Brain pericyte (primary cell): ENCODE measurements at regions not wholly inside any gene's neighbourhood (a gene's known extent, or its start where the extent isn't known, plus 50 kb on each side); places are given as distances from the start of the nearest gene placed in this dataset.
A peak's percentile ranks its signal among the peaks of the same experiment; 100 is the strongest.

Experiments used
- DNase-seq: peaks from one replicate; pipeline ENCODE4 v3.0.0-alpha.2; 2012; ENCODE audit warnings: low read depth, low spot score

- DNase-seq = no peak
Observed at GRCh38 chr15:39471785-39472574, 108.9 kb upstream of the THBS1 start.

DNA sequence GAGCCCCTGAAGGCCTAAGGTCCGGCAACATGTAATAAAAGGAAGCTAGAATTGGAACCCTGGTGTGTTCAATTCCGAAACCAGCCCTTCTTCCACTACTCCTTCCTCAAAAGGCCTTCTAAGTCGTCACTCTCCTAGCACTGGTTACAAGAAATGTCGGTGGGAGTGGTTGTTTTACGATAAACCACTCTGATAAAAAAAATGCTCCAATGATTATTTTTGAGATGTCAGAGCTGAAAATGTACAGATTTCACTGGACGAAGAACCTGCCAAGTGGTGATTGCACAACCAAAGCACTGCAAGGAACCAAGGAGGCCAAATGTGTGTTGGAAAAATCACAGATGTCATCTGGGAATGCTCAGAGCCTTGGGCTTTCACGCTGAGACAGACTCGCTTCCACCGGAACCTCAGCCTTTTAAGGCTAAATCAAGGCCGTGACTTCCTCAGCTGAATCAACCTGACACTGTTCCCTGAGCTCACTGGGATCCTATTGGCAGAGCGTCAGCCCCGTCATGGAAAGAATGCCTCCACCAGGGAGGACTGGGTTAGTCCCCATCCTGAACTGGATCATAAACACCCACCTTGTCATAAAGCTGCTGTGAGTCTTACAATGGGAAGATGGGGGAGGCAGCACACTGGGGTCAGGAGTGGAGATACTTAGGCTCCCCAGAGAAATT lies 108.1 kb upstream of the THBS1 start:
- DNase-seq = peak; percentile 66

- DNase-seq = no peak
Observed at GRCh38 chr15:39473298-39473947, 107.5 kb upstream of the THBS1 start.

DNA sequence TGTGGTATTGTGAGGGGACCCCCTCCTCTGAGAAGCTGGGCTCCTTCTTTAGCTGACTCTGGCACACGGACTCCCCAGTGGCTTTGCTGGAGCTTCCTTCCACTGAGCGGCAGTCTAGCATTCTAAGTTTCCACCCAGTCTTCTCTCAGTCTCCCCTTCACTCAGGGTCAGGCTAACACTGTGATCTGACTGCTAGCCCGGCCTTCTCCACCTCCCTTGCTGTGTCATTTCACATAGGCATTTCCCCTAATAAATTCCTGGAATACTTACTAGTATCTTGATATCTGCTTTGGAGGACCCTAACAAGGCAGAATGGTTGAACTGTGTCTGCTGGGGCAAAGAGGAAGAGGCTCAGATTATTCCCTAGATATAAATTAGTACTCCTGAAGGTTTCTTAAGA lies 106.2 kb upstream of the THBS1 start:
- no peak for DNase-seq

DNA sequence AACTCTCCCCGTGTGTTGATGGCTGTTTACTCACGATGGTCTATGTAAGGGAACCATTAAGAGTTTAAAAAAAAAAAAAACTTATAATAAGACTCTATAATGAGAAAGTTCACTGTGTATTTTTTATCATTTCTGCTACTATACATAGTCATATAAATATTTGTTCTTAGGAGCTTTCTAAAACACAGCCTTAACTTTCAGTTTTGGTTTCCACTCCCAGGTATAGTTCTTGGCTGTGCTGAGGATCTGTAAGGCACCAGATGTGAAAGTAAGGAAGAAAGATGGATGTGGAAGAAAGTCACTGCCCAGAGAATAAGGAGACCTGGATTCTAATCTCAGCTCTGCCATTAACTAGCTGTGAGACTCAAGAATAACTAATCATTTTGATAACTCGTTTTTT lies 101.9 kb upstream of the THBS1 start:
- no peak for DNase-seq

GRCh38 chr15:39479911-39480310 lies 101.0 kb upstream of the THBS1 start:
- DNase-seq = no peak

- DNase-seq = no peak
Observed at GRCh38 chr15:39482459-39482858, 98.4 kb upstream of the THBS1 start.

GRCh38 chr15:39486621-39487457 lies 94.0 kb upstream of the THBS1 start:
- no peak for DNase-seq

GRCh38 chr15:39487458-39487735 lies 93.5 kb upstream of the THBS1 start:
- no peak for DNase-seq

- no peak for DNase-seq
Observed at GRCh38 chr15:39488516-39488915, 92.4 kb upstream of the THBS1 start.

DNA sequence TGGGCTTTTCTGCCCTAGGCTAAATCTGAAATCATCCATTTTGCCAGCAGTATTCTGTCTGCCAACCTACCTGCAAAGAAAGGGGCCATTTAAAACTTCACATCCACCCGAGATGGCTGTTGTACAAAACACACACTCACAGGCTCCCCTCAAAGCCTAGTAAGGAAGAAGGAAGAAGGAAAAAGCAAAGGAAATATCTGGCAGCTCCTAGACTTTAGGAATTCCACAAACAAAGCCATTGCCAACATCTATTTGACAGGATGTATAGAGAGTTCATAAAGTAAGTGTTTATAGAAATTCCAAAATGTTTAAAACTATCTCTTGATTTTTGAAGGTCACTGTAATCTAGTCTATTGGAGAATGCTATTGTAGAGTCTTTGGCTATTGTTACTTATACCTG lies 91.9 kb upstream of the THBS1 start:
- DNase-seq = no peak

- no peak for DNase-seq
Observed at GRCh38 chr15:39491115-39491885, 89.6 kb upstream of the THBS1 start.

GRCh38 chr15:39491886-39492490 lies 88.9 kb upstream of the THBS1 start:
- DNase-seq = no peak

DNA sequence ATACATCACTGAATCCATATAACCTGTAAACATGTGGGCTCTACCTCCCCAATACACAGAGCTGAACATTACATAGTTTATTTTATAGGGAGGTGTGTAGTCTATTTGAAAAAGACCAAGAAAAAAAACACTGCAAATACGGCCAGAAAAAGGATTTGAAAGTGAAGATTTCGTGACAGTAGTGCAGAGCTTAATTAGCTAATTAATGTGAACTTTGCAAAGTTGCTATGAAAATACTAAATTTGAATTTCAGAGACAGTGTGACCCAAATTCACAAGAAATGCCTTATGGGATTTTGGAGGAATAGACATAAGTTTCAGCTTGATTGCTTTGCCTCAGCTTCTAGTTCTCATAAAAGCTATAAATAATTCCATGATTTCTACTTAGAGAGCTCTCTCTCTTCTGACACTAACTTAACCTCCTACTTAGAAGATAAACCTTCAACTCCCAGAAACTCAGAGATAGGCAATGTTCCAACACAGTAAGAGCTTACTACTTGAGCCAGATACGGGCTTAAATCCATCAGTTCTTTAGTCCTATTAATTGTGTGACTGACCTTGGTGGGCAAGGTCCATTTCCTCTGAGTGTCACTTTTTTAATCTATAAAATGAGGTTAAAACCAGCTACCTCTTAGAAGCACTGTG lies 87.3 kb upstream of the THBS1 start:
- DNase-seq = no peak

GRCh38 chr15:39494462-39494861 lies 86.4 kb upstream of the THBS1 start:
- DNase-seq = no peak

- no peak for DNase-seq
Observed at GRCh38 chr15:39495871-39496840, 84.7 kb upstream of the THBS1 start.

DNA sequence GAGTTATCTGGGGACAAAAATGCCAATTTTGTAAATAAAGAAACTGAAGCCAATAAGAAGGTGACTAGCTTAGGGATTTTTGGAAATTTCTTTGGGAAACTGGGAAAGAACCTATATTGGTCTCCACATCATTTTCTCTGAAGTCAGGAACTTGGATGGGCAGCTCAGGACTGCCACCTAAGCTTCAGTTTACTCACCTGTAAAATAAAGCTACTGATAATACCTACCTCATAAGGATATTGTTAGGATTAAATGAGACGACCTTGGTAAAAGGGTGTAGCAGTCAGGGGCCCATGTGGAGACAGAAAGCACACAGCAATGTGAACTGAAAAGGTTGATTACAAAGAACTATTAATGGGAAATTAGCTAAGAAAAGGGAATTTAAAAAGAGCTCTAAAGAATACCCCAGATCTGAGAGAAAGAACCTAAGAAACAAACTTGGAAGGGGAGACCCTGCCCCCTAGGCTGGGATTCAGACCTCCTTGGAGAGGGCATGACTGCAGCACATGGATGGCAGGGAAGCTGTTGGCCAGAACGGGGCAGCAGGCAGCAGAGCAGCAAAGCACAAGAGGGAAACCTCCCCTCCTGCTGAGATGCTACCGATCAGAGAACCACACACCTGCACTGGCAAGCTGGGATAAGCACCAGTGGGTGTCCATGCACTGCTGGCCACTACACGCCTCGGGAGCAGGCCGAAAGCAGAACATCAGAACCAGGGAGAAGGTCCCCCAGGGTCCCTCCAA lies 83.7 kb upstream of the THBS1 start:
- no peak for DNase-seq

GRCh38 chr15:39497759-39498565 lies 82.9 kb upstream of the THBS1 start:
- DNase-seq = no peak
